ENCODE measurements at regions not wholly inside any gene's neighbourhood (a gene's known extent, or its start where the extent isn't known, plus 50 kb on each side); places are given as distances from the start of the nearest gene placed in this dataset.

DNA sequence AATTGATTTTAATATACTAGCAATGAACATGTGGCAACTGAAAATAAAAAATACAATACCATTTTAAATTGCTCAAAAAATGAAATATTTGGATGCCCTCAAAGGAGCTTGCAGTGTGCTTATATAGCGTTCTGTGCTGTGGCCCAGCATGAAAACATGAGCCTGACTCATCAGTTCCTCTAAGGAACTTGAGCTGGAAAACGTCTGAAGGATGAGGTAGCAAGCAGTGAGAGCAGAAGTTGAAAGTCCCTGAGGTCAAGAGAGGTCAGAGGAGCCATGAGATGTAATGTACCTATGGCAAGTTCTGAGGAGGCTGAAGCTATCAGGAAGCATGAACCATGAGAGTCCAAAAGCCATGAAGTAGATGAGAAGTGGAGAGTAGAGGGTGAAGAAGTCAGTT, 59.7 kb downstream of the HMGB3 start:
- TF ChIP-seq EZH2 (IDR thresholded peaks at IDR 0.05; ENCODE audit: borderline replicate concordance), result no peak
- TF ChIP-seq EZH2phosphoT487 (IDR thresholded peaks at IDR 0.05; ENCODE audit: low read depth, severe bottlenecking, unreplicated experiment), result no peak
